Transverse colon (tissue), 4 donors: ENCODE measurements at regions not wholly inside any gene's neighbourhood (a gene's known extent, or its start where the extent isn't known, plus 50 kb on each side); places are given as distances from the start of the nearest gene placed in this dataset.

Experiments used
- DNase-seq: peaks from one replicate; pipeline ENCODE4 v3.0.0-alpha.2; 2019
- H3K27ac ChIP-seq, 4 donors: fragments of 200-600 bp; sonication (generic); 2 replicates each; pipeline ENCODE4 v1.5.1; 2016 to 2018; ENCODE audit warnings: inconsistent platforms in 4 of 4
- H3K27me3 ChIP-seq: fragments of 200-600 bp; sonication (generic); 2 replicates; pipeline ENCODE4 v1.5.1; 2017; ENCODE audit warnings: inconsistent platforms
- H3K36me3 ChIP-seq, 4 donors: fragments of 200-600 bp; sonication (generic); 2 replicates each; pipeline ENCODE4 v1.5.1; 2017 to 2019; ENCODE audit warnings: inconsistent platforms in 4 of 4
- H3K4me1 ChIP-seq, 4 donors: fragments of 200-600 bp; sonication (generic); 2 replicates each; pipeline ENCODE4 v1.5.1; 2017 to 2020; ENCODE audit warnings: inconsistent platforms in 4 of 4
- H3K4me3 ChIP-seq, 4 donors: fragments of 200-600 bp; sonication (generic); 1 replicate in 1 of 4; 2 replicates in 3 of 4; pipeline versions ENCODE4 v1.5.1 to v1.6.1; 2017 to 2019; ENCODE audit warnings: inconsistent platforms in 4 of 4
- H3K9me3 ChIP-seq, 2 donors: fragments of 200-600 bp; sonication (generic); 2 replicates each; pipeline ENCODE4 v1.5.1; 2017 to 2019; ENCODE audit warnings: inconsistent platforms in 2 of 2
- EP300 ChIP-seq: sonication (generic); formaldehyde crosslinking; IDR thresholded peaks from one replicate; pipeline ENCODE4 v1.6.1; 2017; ENCODE audit warnings: antibody characterized with exemption, low read depth
- POLR2A ChIP-seq: fragments of 450-650 bp; IDR thresholded peaks from one replicate; pipeline ENCODE4 v1.6.1; 2016; ENCODE audit warnings: antibody characterized with exemption, mild to moderate bottlenecking, moderate library complexity
- POLR2AphosphoS5 ChIP-seq, 3 donors: sonication (generic); formaldehyde crosslinking; IDR thresholded peaks; one replicate each; pipeline ENCODE4 v1.6.1; 2016; ENCODE audit warnings: antibody characterized with exemption in 3 of 3
- WGBS, 2 donors: methylation state at CpG; one replicate each; pipeline ENCODE4 v1.1.5; 2018; ENCODE audit warnings: low coverage in 1 of 2; 5-methylcytosine and 5-hydroxymethylcytosine counted together
- in situ Hi-C, 4 donors: fragments of 200-750 bp; cut with MboI; loops; one replicate each; pipeline versions ENCODE4 v1.15.0 to v1.15.1; 2017; ENCODE audit warnings: low sequenced_read_pairs in 3 of 4, low pct_ligation_motif_present in 1 of 4, low pct_unique_long_range_greater_than_20kb in 1 of 4
- intact Hi-C: fragments of 100-400 bp; cut with DNase I; formaldehyde crosslinking; loops from one replicate; pipeline ENCODE4 v1.15.1; 2023; ENCODE audit warnings: low total_unique reads
- TF ChIP-seq, protein P1 (sequence below), 5 experiments: fragments of 200-600 bp in 3 of 5; fragments of 450-650 bp in 2 of 5; sonication (generic) in 3 of 5; IDR thresholded peaks; 1 replicate in 2 of 5; 2 replicates in 3 of 5; pipeline ENCODE4 v1.5.1; 2016 to 2017; ENCODE audit warnings: antibody characterized with exemption in 5 of 5, inconsistent platforms in 3 of 5, mild to moderate bottlenecking in 2 of 5, moderate library complexity in 1 of 5

DNA sequence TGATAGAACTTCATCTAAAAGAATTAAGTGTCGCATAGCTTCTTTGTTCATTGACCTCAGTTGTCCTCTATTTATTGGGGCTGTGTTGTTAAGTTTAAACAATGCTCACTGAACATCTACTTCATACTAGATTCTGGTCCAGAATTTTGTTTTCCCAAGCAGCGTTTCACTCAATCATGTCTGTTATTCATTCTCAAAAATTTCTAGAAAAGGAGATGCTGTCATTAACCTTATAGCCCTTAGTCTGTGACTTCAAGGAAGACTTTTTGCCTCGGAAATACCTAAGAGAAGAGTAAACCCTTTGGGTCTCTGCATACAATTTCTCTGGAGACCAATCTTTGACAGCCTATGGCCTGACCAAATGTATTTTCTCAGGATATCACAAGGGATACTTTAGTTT is 171.7 kb downstream of the FGF1 start:
- Histone ChIP-seq H3K4me1 (peaks cover 0 to 3% (median 0%) of the 10 kb centered on the region in 4 donors), H3K4me3 (no peak overlapping the region), H3K27me3 (no peaks in the 10 kb centered on the region), H3K36me3 (no peaks in the 10 kb centered on the region), H3K9me3 (no peaks in the 10 kb centered on the region), H3K27ac (no peak overlapping the region)
- in situ Hi-C loops (no loop called here), intact Hi-C loops (no loop called here)
- no peak for TF ChIP-seq POLR2AphosphoS5 (IDR thresholded peaks at IDR 0.05)
- no peak for TF ChIP-seq POLR2A
- TF ChIP-seq, protein P1, sequence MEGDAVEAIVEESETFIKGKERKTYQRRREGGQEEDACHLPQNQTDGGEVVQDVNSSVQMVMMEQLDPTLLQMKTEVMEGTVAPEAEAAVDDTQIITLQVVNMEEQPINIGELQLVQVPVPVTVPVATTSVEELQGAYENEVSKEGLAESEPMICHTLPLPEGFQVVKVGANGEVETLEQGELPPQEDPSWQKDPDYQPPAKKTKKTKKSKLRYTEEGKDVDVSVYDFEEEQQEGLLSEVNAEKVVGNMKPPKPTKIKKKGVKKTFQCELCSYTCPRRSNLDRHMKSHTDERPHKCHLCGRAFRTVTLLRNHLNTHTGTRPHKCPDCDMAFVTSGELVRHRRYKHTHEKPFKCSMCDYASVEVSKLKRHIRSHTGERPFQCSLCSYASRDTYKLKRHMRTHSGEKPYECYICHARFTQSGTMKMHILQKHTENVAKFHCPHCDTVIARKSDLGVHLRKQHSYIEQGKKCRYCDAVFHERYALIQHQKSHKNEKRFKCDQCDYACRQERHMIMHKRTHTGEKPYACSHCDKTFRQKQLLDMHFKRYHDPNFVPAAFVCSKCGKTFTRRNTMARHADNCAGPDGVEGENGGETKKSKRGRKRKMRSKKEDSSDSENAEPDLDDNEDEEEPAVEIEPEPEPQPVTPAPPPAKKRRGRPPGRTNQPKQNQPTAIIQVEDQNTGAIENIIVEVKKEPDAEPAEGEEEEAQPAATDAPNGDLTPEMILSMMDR (IDR thresholded peaks at IDR 0.05): no peak
- TF ChIP-seq EP300: no peak
- WGBS, 2 donors: 85 to 93% methylated on average over 2 to 3 of the region's 3 CpGs
- no peak for DNase-seq

DNA sequence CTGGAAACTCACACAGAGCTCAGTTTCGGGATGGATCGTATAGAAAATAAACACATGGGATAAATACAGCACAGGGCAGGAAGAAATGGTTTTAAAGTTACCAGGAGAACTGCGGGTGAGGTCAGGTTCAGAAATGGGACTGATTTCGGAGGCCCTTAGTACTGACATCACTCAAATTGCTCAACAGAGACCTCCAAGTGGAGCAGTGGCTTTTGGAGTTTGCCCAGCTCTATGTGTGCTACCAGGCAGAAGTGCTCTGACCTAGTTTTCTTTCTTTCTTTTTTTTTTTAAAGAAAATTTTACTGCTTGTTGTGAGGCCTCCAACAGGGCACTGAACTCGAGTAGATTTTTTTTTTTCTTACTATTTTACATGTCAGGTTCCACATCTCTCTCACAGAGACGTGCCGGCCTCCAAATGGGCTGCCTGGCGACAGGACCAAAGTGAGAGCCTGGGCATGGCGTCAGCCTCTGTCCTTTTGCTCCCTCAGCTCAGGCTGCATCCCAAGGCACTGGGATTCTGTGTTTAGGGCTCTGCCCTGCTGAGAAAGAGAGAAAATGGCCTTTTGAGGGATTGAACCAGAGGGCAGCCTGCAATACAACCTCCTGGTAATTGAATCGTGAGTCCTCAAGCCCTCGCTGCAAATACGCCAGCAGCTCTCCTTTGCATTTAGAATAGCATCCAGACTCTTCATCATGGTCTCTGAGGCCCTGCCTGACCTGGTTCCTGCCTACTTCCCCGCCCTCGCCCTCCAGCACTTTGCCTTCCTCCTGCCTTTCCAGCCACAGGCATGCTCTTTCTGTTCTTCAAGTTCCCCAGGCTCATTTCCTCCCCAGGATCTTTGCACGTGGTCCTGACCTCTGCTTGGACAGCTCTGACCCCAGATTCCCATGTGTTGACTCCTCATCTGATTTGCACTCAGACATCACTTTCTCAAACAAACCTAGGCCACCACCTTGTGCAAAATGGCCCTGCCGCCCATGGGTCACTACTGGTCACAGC is 173.5 kb downstream of the FGF1 start:
- WGBS, 2 donors: 77 to 91% methylated on average over 6 to 16 of the region's 16 CpGs
- Histone ChIP-seq H3K27ac (peak overlapping the region in 3 of 4 donors; percentile 28 to 52 (median 40)), H3K27me3 (no peaks in the 10 kb centered on the region), H3K9me3 (no peaks in the 10 kb centered on the region), H3K36me3 (no peaks in the 10 kb centered on the region), H3K4me3 (no peak overlapping the region), H3K4me1 (peaks cover 0 to 11% (median 0%) of the 10 kb centered on the region in 4 donors)
- intact Hi-C loops (no loop called here), in situ Hi-C loops (no loop called here)
- no peak for DNase-seq
- no peak for TF ChIP-seq EP300
- no peak for TF ChIP-seq POLR2AphosphoS5 (IDR thresholded peaks at IDR 0.05)
- no peak for TF ChIP-seq POLR2A
- TF ChIP-seq, protein P1 (IDR thresholded peaks at IDR 0.05): no peak

DNA sequence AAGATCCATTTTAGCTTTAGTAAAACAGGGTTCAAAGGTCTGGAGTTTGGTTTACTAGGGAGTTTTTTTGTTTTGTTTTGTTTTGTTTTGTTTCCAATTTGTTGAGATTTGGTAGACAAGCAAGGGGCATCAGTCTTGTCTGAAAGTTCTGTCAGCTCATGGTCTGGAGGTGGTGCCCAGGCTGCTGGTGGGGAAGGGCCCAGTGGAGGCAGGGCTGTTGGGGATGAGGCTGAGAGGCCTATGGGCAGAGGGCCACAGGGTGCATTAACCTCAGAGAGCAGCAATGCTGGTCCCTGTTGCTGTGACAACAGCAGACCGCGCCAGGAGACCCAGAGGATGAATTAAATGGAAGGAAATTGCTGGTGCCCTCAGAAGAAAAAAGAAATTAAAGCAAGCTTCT is 174.5 kb downstream of the FGF1 start:
- WGBS, 2 donors: 90 to 96% methylated on average over 2 of the region's 2 CpGs
- H3K4me3 ChIP-seq: no peak overlapping the region
- no peaks in the 10 kb centered on the region for H3K27me3 ChIP-seq
- intact Hi-C loops: no loop called here
- in situ Hi-C loops: no loop called here
- no peak for DNase-seq
- H3K36me3 ChIP-seq: no peaks in the 10 kb centered on the region
- peaks cover 0 to 11% (median 0%) of the 10 kb centered on the region in 4 donors for H3K4me1 ChIP-seq
- no peak overlapping the region for H3K27ac ChIP-seq
- TF ChIP-seq EP300 (no peak), POLR2AphosphoS5 (IDR thresholded peaks at IDR 0.05) (no peak), POLR2A (no peak)
- TF ChIP-seq, protein P1 (IDR thresholded peaks at IDR 0.05): no peak
- H3K9me3 ChIP-seq: no peaks in the 10 kb centered on the region

DNA sequence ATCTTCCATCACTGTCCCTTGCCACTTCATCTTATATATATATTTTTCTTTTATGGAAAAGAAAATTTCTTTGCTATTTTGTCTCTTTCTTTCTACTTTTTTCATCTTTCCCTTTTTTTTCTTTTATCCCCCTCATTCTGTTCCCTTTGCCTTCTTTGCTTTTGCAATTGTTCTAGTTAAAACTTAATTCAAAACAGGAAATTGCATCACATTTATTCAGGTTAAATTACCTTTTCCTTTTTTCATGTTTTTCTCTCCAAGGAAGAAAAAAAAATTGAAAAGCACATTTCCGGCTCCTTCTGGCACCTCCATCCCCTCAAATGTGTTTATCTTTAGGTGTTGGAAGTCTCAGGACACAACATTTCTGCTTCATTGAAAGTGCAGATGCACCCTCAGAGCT is 176.9 kb downstream of the FGF1 start:
- intact Hi-C loops (loop anchor here (10.0 kb wide), 1 partner anchor 104 kb away; no protein-coding TSS in a partner anchor), in situ Hi-C loops (no loop called here)
- no peak overlapping the region for H3K4me3 ChIP-seq
- H3K27me3 ChIP-seq: no peaks in the 10 kb centered on the region
- 75 to 100% methylated on average over 1 of the region's 1 CpG for WGBS, 2 donors
- TF ChIP-seq EP300 (no peak), POLR2A (no peak), POLR2AphosphoS5 (IDR thresholded peaks at IDR 0.05) (no peak)
- TF ChIP-seq, protein P1 (IDR thresholded peaks at IDR 0.05): no peak
- H3K36me3 ChIP-seq: no peaks in the 10 kb centered on the region
- H3K27ac ChIP-seq: no peak overlapping the region
- no peaks in the 10 kb centered on the region for H3K9me3 ChIP-seq
- DNase-seq: no peak
- peaks cover 0 to 11% (median 0%) of the 10 kb centered on the region in 4 donors for H3K4me1 ChIP-seq
